A673 (cell line): ENCODE measurements at regions not wholly inside any gene's neighbourhood (a gene's known extent, or its start where the extent isn't known, plus 50 kb on each side); places are given as distances from the start of the nearest gene placed in this dataset.

ENCODE experiments used
- CTCF ChIP-seq: fragments of 300-800, 200-600 bp; sonication (generic); conservative IDR thresholded peaks from 2 replicates; pipeline ENCODE4 v1.5.1; 2017; ENCODE audit warnings: low read depth, mild to moderate bottlenecking, antibody characterized with exemption, low read length, moderate library complexity, mixed read lengths
- EZH2 ChIP-seq: fragments of 200-600 bp; sonication (generic); IDR thresholded peaks from 2 replicates; pipeline ENCODE4 v1.6.1; 2017; ENCODE audit warnings: borderline replicate concordance, low read depth, mild to moderate bottlenecking, mixed read lengths, antibody characterized with exemption, low read length; ENCODE audit not compliant: poor library complexity, severe bottlenecking

- no peak for TF ChIP-seq CTCF
- TF ChIP-seq EZH2: no peak
Observed at GRCh38 chr6:109309917-109310316, 72.3 kb downstream of the CD164 start.
